Naive thymus-derived CD4-positive, alpha-beta T cell (primary cell): ENCODE measurements at regions not wholly inside any gene's neighbourhood (a gene's known extent, or its start where the extent isn't known, plus 50 kb on each side); places are given as distances from the start of the nearest gene placed in this dataset.

ENCODE experiments used
- ATAC-seq: fragments of 150-1000 bp; cut with Tn5 transposase; 2 replicates; pipeline ENCODE4 v1.10.0; 2021; ENCODE audit warnings: mild to moderate bottlenecking, moderate library complexity
- CTCF ChIA-PET: fragments of 350-600 bp; sonication (Branson Sonifier 250); formaldehyde crosslinking; loops from one replicate; lab custom pipeline; 2021; ENCODE audit warnings: antibody characterized with exemption; lab: Charles Lee
- POLR2A ChIA-PET: fragments of 350-600 bp; sonication (Branson Sonifier 250); formaldehyde crosslinking; loops from one replicate; lab custom pipeline; 2021; ENCODE audit warnings: antibody characterized with exemption, inconsistent platforms; lab: Charles Lee
- DNase-seq, 9 donors: peaks; one replicate each; pipeline versions ENCODE4 v3.0.0 to v3.0.0-alpha.2; 2020 to 2022; ENCODE audit warnings: mixed read lengths in 1 of 9
- H3K27ac ChIP-seq: one replicate; pipeline ENCODE4 v1.7.0; 2013; ENCODE audit warnings: mild to moderate bottlenecking, low read depth, low read length, moderate library complexity
- H3K27me3 ChIP-seq, 2 donors: one replicate each; pipeline ENCODE4 v1.7.0; 2013; ENCODE audit warnings: low read length in 2 of 2, mild to moderate bottlenecking in 2 of 2, moderate library complexity in 2 of 2; ENCODE audit not compliant: control insufficient read depth in 2 of 2, insufficient read depth in 2 of 2
- H3K36me3 ChIP-seq, 3 experiments: 1 replicate in 2 of 3; 2 replicates in 1 of 3; pipeline ENCODE4 v1.7.0; 2013; ENCODE audit warnings: low read length in 3 of 3, mild to moderate bottlenecking in 3 of 3, moderate library complexity in 1 of 3; ENCODE audit not compliant: insufficient read depth in 3 of 3, control insufficient read depth in 2 of 3
- H3K4me1 ChIP-seq, 2 donors: one replicate each; pipeline ENCODE4 v1.7.0; 2013; ENCODE audit warnings: low read length in 2 of 2, mild to moderate bottlenecking in 2 of 2, moderate library complexity in 1 of 2; ENCODE audit not compliant: control insufficient read depth in 2 of 2, insufficient read depth in 2 of 2
- H3K4me3 ChIP-seq: 2 replicates; pipeline ENCODE4 v1.7.0; 2013; ENCODE audit warnings: mild to moderate bottlenecking, low read length
- H3K9me3 ChIP-seq, 3 experiments: 1 replicate in 2 of 3; 2 replicates in 1 of 3; pipeline ENCODE4 v1.7.0; 2013; ENCODE audit warnings: low read length in 3 of 3; ENCODE audit not compliant: control insufficient read depth in 2 of 3
- H3K27ac Mint-ChIP-seq, 9 donors: one replicate each; pipeline ENCODE4 v1.8.0; 2020 to 2022; ENCODE audit warnings: mixed read lengths in 9 of 9, mild to moderate bottlenecking in 8 of 9, moderate library complexity in 5 of 9, inconsistent platforms in 2 of 9
- H3K27me3 Mint-ChIP-seq, 5 donors: one replicate each; pipeline ENCODE4 v1.8.0; 2021 to 2022; ENCODE audit warnings: mixed read lengths in 5 of 5, mild to moderate bottlenecking in 1 of 5
- H3K36me3 Mint-ChIP-seq, 5 donors: one replicate each; pipeline ENCODE4 v1.8.0; 2020 to 2022; ENCODE audit warnings: mixed read lengths in 5 of 5, mild to moderate bottlenecking in 3 of 5, inconsistent platforms in 1 of 5
- H3K4me1 Mint-ChIP-seq, 7 donors: one replicate each; pipeline ENCODE4 v1.8.0; 2020 to 2022; ENCODE audit warnings: mixed read lengths in 7 of 7, mild to moderate bottlenecking in 3 of 7, inconsistent platforms in 1 of 7
- H3K4me3 Mint-ChIP-seq, 10 donors: one replicate each; pipeline ENCODE4 v1.8.0; 2020 to 2022; ENCODE audit warnings: mild to moderate bottlenecking in 10 of 10, mixed read lengths in 10 of 10, moderate library complexity in 6 of 10, inconsistent platforms in 2 of 10
- H3K9me3 Mint-ChIP-seq, 11 donors: one replicate each; pipeline ENCODE4 v1.8.0; 2020 to 2022; ENCODE audit warnings: mixed read lengths in 11 of 11, mild to moderate bottlenecking in 4 of 11, inconsistent platforms in 1 of 11, moderate library complexity in 1 of 11
- intact Hi-C, 2 donors: fragments of 100-400 bp; cut with micrococcal nuclease; formaldehyde crosslinking; loops; one replicate each; pipeline ENCODE4 v1.15.1; 2023

DNA sequence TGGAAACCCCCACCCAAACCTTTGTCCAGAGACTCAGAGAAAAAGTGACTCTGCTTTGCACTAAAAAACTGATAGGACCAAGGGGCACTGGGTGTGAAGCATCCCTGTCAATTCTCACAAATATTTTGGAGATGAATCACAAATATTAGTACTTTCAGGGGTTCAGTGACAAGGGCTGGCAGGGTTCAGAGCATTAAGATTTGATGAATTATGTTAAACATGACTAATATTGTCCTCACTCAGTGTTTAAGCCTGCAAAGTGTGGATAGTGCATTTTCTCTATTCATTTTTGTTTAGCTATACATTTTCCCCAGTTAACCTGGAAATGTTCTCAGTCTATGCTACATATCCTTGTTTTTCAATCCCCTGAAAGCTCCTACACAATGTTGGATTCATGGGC lies 65.3 kb upstream of the CCDC68 start:
- no peaks in the 10 kb centered on the region for H3K36me3 Mint-ChIP-seq
- Histone ChIP-seq H3K27me3 (no peaks in the 10 kb centered on the region), H3K9me3 (no peaks in the 10 kb centered on the region), H3K4me1 (no peaks in the 10 kb centered on the region), H3K4me3 (no peak overlapping the region), H3K36me3 (no peaks in the 10 kb centered on the region), H3K27ac (no peak overlapping the region)
- H3K4me3 Mint-ChIP-seq = no peak overlapping the region
- ATAC-seq (no peak), DNase-seq (no peak)
- POLR2A ChIA-PET = no interaction called here
- no peaks in the 10 kb centered on the region for H3K4me1 Mint-ChIP-seq
- CTCF ChIA-PET = interaction anchor here (0.9 kb wide), 1 partner anchor 895 kb away, joined by 3 read pairs; no protein-coding TSS in a partner anchor
- no peaks in the 10 kb centered on the region for H3K9me3 Mint-ChIP-seq
- intact Hi-C loops = no loop called here
- no peak overlapping the region for H3K27ac Mint-ChIP-seq
- peaks cover under 1 to 11% (median 6%) of the 10 kb centered on the region in 5 donors for H3K27me3 Mint-ChIP-seq

DNA sequence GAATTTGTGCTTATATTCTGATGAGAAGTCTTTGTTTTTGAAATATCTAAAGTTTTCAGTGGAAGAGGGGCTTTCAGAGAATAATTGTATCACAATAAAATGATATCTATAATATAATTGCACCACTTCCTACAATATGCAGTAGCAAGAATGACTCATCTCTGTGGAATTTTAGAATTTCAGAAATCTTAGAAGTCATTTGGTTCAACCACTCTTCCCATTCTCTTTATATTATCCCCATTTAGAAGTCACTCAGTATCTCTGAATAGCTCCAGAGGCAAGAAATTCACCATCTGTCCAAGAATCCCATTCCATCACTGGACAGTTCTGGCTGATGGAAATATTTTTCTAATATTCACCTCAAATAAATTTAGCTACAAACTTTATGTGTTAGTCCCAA lies 59.3 kb upstream of the CCDC68 start:
- no peaks in the 10 kb centered on the region for H3K9me3 ChIP-seq
- H3K27ac ChIP-seq = no peak overlapping the region
- Mint-ChIP-seq H3K4me1 (no peaks in the 10 kb centered on the region), H3K4me3 (no peak overlapping the region), H3K9me3 (peaks cover 0 to 1% (median 0%) of the 10 kb centered on the region in 11 donors), H3K27me3 (peaks cover 0 to 14% (median 0%) of the 10 kb centered on the region in 5 donors), H3K36me3 (no peaks in the 10 kb centered on the region), H3K27ac (no peak overlapping the region)
- CTCF ChIA-PET = no interaction called here
- no peak overlapping the region for H3K4me3 ChIP-seq
- H3K27me3 ChIP-seq = no peaks in the 10 kb centered on the region
- intact Hi-C loops = no loop called here
- no peaks in the 10 kb centered on the region for H3K4me1 ChIP-seq
- ATAC-seq (no peak), DNase-seq (no peak)
- POLR2A ChIA-PET = no interaction called here
- H3K36me3 ChIP-seq = no peaks in the 10 kb centered on the region

DNA sequence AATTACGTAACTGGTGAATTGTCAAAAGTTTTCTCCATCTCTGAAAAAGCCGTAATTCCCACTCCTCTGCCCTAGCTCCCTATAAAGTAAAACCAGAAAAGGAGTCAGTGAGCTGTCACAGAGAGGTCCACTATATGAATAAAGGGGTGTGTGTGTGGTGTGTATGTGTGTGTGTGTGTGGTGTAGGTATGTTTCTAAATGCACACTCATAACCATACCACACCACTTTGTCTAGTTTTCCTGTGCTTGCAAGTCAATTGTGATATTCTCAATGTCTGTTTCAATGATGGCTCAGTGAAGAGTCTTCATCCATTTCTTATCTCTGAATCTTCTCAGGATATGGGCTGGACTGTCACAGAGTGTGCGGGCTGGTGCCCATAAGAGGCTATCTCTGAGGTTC lies 54.8 kb upstream of the CCDC68 start:
- intact Hi-C loops = no loop called here
- no peak for ATAC-seq
- peaks cover 0 to 14% (median 11%) of the 10 kb centered on the region in 5 donors for H3K27me3 Mint-ChIP-seq

DNA sequence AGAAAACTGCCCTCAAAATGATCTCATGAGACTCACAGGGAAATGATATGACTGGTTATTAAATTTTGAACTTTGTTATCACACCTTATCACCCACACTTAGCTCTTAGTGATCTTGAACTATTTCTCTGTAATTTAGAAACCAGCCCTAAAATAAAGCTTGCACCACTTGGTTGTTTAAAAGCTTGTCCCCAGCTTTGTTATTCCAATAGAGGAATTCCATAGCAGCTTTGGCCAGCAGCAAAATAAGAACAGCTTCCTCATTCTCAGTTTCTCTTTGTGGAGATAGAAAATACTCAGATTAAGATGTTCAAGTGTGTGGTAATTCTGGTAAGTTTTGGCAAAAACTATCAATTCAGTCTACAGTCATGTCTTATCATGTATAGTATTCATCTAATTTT lies 54.4 kb upstream of the CCDC68 start:
- Mint-ChIP-seq H3K36me3 (no peaks in the 10 kb centered on the region), H3K4me3 (no peak overlapping the region), H3K27me3 (peaks cover 0 to 14% (median 7%) of the 10 kb centered on the region in 5 donors), H3K27ac (no peak overlapping the region), H3K9me3 (peaks cover 0 to 1% (median 0%) of the 10 kb centered on the region in 11 donors), H3K4me1 (no peaks in the 10 kb centered on the region)
- ATAC-seq = no peak
- no peaks in the 10 kb centered on the region for H3K9me3 ChIP-seq
- CTCF ChIA-PET = no interaction called here
- no peaks in the 10 kb centered on the region for H3K36me3 ChIP-seq
- no peaks in the 10 kb centered on the region for H3K4me1 ChIP-seq
- no peak overlapping the region for H3K4me3 ChIP-seq
- DNase-seq = no peak
- no peak overlapping the region for H3K27ac ChIP-seq
- intact Hi-C loops = no loop called here
- no peaks in the 10 kb centered on the region for H3K27me3 ChIP-seq
- POLR2A ChIA-PET = no interaction called here

More for the DNA sequence above, 54.8 kb upstream of the CCDC68 start:
- no peak overlapping the region for H3K4me3 Mint-ChIP-seq
- no peaks in the 10 kb centered on the region for H3K4me1 Mint-ChIP-seq
- Histone ChIP-seq H3K4me1 (no peaks in the 10 kb centered on the region), H3K9me3 (no peaks in the 10 kb centered on the region), H3K36me3 (no peaks in the 10 kb centered on the region), H3K4me3 (no peak overlapping the region), H3K27ac (no peak overlapping the region), H3K27me3 (no peaks in the 10 kb centered on the region)
- no peak overlapping the region for H3K27ac Mint-ChIP-seq
- no peaks in the 10 kb centered on the region for H3K36me3 Mint-ChIP-seq
- ChIA-PET POLR2A (no interaction called here), CTCF (no interaction called here)
- peaks cover 0 to 1% (median 0%) of the 10 kb centered on the region in 11 donors for H3K9me3 Mint-ChIP-seq
- no peak for DNase-seq

DNA sequence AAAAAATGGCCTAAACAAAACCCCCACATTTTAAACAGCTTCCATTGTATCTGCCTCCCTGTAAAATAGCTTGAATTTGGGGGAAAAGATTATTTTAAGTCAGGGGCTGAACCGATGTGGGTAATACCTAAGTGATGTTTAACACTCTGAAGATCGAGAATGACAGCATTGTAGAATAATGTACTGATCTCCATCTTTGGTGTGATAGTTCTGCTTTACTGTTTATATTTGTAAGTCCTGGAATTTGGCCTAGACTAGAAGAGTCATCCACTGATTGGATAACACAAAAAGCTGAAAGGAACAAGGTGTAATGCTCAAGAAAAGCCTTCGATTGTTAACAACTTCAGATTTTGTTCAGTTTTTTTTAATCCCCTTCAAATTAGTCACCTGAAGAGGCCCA lies 53.8 kb upstream of the CCDC68 start:
- Mint-ChIP-seq H3K27ac (no peak overlapping the region), H3K27me3 (peaks cover 0 to 20% (median 12%) of the 10 kb centered on the region in 5 donors), H3K9me3 (peaks cover 0 to 1% (median 0%) of the 10 kb centered on the region in 11 donors), H3K36me3 (no peaks in the 10 kb centered on the region), H3K4me3 (no peak overlapping the region), H3K4me1 (no peaks in the 10 kb centered on the region)
- H3K4me1 ChIP-seq = no peaks in the 10 kb centered on the region
- ChIA-PET CTCF (no interaction called here), POLR2A (interaction anchor here (0.6 kb wide), 1 partner anchor 9 kb away, joined by 3 read pairs; no protein-coding TSS in a partner anchor)
- ATAC-seq (no peak), DNase-seq (no peak)
- no peak overlapping the region for H3K27ac ChIP-seq
- H3K9me3 ChIP-seq = no peaks in the 10 kb centered on the region
- H3K4me3 ChIP-seq = no peak overlapping the region
- no peaks in the 10 kb centered on the region for H3K27me3 ChIP-seq
- H3K36me3 ChIP-seq = no peaks in the 10 kb centered on the region
- intact Hi-C loops = no loop called here

DNA sequence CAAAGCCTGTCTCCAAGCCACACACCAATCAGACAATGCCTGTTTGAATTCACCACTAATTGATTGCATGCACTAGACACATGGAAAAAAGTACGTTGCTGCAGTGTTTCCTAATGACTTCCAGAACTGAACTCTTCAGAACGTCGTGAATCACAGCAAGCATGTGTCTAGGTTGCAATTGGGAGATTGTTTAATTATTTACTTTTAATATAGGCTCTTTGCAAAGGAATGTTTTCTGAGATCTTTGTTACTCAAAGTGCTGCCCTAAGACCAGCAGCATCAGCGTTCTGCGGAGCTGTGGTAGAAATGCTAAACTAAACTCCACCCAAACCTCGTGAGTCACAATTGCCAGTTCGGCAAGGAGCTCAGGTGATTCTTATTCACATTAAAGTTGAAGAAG lies 52.7 kb upstream of the CCDC68 start:
- POLR2A ChIA-PET = no interaction called here
- Histone ChIP-seq H3K4me1 (no peaks in the 10 kb centered on the region), H3K4me3 (no peak overlapping the region), H3K27ac (no peak overlapping the region), H3K27me3 (no peaks in the 10 kb centered on the region), H3K9me3 (no peaks in the 10 kb centered on the region), H3K36me3 (no peaks in the 10 kb centered on the region)
- intact Hi-C loops = no loop called here
- ATAC-seq (no peak), DNase-seq (no peak)
- no peak overlapping the region for H3K4me3 Mint-ChIP-seq
- H3K27me3 Mint-ChIP-seq = peaks cover 0 to 24% (median 13%) of the 10 kb centered on the region in 5 donors
- peaks cover 0 to 1% (median 0%) of the 10 kb centered on the region in 11 donors for H3K9me3 Mint-ChIP-seq
- CTCF ChIA-PET = no interaction called here
- H3K27ac Mint-ChIP-seq = no peak overlapping the region
- no peaks in the 10 kb centered on the region for H3K4me1 Mint-ChIP-seq
- H3K36me3 Mint-ChIP-seq = no peaks in the 10 kb centered on the region
